H9 (cell line): ENCODE measurements at regions not wholly inside any gene's neighbourhood (a gene's known extent, or its start where the extent isn't known, plus 50 kb on each side); places are given as distances from the start of the nearest gene placed in this dataset.

Experiments used
- DNase-seq: peaks from one replicate; pipeline ENCODE4 v3.0.0-alpha.2; 2017
- H2AFZ ChIP-seq: one replicate; pipeline ENCODE4 v1.6.1; 2013; ENCODE audit warnings: mild to moderate bottlenecking, low read length, control low read depth, moderate library complexity
- H2AK5ac ChIP-seq: 2 replicates; pipeline ENCODE4 v1.6.1; 2013; ENCODE audit warnings: low read length, control low read depth, mixed read lengths; ENCODE audit not compliant: insufficient read length
- H2BK120ac ChIP-seq: one replicate; pipeline ENCODE4 v1.6.1; 2013; ENCODE audit warnings: low read depth, mild to moderate bottlenecking, low read length, control low read depth, inconsistent platforms; ENCODE audit not compliant: poor library complexity, severe bottlenecking
- H2BK12ac ChIP-seq: 2 replicates; pipeline ENCODE4 v1.6.1; 2013; ENCODE audit warnings: low read length, control low read depth, mixed read lengths, low read depth; ENCODE audit not compliant: insufficient read length
- H2BK15ac ChIP-seq: 2 replicates; pipeline ENCODE4 v1.6.1; 2013; ENCODE audit warnings: low read depth, low read length, control low read depth
- H2BK20ac ChIP-seq: one replicate; pipeline ENCODE4 v1.6.1; 2013; ENCODE audit warnings: low read depth, mild to moderate bottlenecking, low read length, control low read depth, inconsistent platforms; ENCODE audit not compliant: poor library complexity, severe bottlenecking
- H2BK5ac ChIP-seq: 2 replicates; pipeline ENCODE4 v1.6.1; 2013; ENCODE audit warnings: low read length, control low read depth, mixed read lengths; ENCODE audit not compliant: insufficient read length
- H3K14ac ChIP-seq: 2 replicates; pipeline ENCODE4 v1.6.1; 2013; ENCODE audit warnings: low read length, control low read depth; ENCODE audit not compliant: insufficient read depth
- H3K18ac ChIP-seq: 2 replicates; pipeline ENCODE4 v1.6.1; 2013; ENCODE audit warnings: low read depth, mild to moderate bottlenecking, mixed read lengths, low read length, control low read depth; ENCODE audit not compliant: insufficient read length
- H3K23ac ChIP-seq: 2 replicates; pipeline ENCODE4 v1.6.1; 2013; ENCODE audit warnings: low read length, control low read depth, mixed read lengths, low read depth; ENCODE audit not compliant: insufficient read length
- H3K23me2 ChIP-seq: 2 replicates; pipeline ENCODE4 v1.6.1; 2013; ENCODE audit warnings: low read depth, mild to moderate bottlenecking, mixed read lengths, low read length, control low read depth; ENCODE audit not compliant: insufficient read length, poor library complexity, severe bottlenecking
- H3K27ac ChIP-seq: 2 replicates; pipeline ENCODE4 v1.5.1; 2013; ENCODE audit warnings: low read length, control low read depth, mixed read lengths, low read depth; ENCODE audit not compliant: insufficient read length
- H3K27me3 ChIP-seq: 2 replicates; pipeline ENCODE4 v1.6.1; 2013; ENCODE audit warnings: low read length, control low read depth, inconsistent platforms; ENCODE audit not compliant: insufficient read depth
- H3K4ac ChIP-seq: 2 replicates; pipeline ENCODE4 v1.6.1; 2013; ENCODE audit warnings: low read depth, mild to moderate bottlenecking, control low read depth, inconsistent platforms, low read length, moderate library complexity
- H3K4me1 ChIP-seq: 2 replicates; pipeline ENCODE4 v1.6.1; 2013; ENCODE audit warnings: low read length, control low read depth, inconsistent platforms; ENCODE audit not compliant: insufficient read depth
- H3K4me2 ChIP-seq: 2 replicates; pipeline ENCODE4 v1.6.1; 2013; ENCODE audit warnings: low read length, control low read depth, mixed read lengths; ENCODE audit not compliant: insufficient read length, insufficient read depth
- H3K56ac ChIP-seq: 2 replicates; pipeline ENCODE4 v1.6.1; 2013; ENCODE audit warnings: low read depth, mild to moderate bottlenecking, mixed read lengths, low read length, control low read depth; ENCODE audit not compliant: insufficient read length
- H3K79me1 ChIP-seq: 2 replicates; pipeline ENCODE4 v1.6.1; 2013; ENCODE audit warnings: low read depth, mild to moderate bottlenecking, moderate library complexity, low read length, control low read depth, inconsistent platforms; ENCODE audit not compliant: insufficient read depth, poor library complexity, severe bottlenecking
- H3K79me2 ChIP-seq: 2 replicates; pipeline ENCODE4 v1.6.1; 2013; ENCODE audit warnings: low read length, control low read depth, inconsistent platforms; ENCODE audit not compliant: insufficient read depth
- H3K9ac ChIP-seq: 2 replicates; pipeline ENCODE4 v1.6.1; 2013; ENCODE audit warnings: low read length, control low read depth, mixed read lengths; ENCODE audit not compliant: insufficient read length; ENCODE audit errors: extremely low read depth
- H3K9me3 ChIP-seq: one replicate; pipeline ENCODE4 v1.6.1; 2013; ENCODE audit warnings: low read depth, low read length, inconsistent platforms; ENCODE audit not compliant: control insufficient read depth
- H3T11ph ChIP-seq: one replicate; pipeline ENCODE4 v1.6.1; 2013; ENCODE audit warnings: mild to moderate bottlenecking, low read length, control low read depth, inconsistent platforms
- H4K20me1 ChIP-seq: one replicate; pipeline ENCODE4 v1.6.1; 2013; ENCODE audit not compliant: control insufficient read depth, insufficient read length, insufficient read depth
- H4K5ac ChIP-seq: 2 replicates; pipeline ENCODE4 v1.6.1; 2013; ENCODE audit warnings: low read depth, mild to moderate bottlenecking, mixed read lengths, low read length, control low read depth; ENCODE audit not compliant: insufficient read length
- H4K8ac ChIP-seq: replicated peaks from 2 replicates; pipeline ENCODE4 v1.6.1; 2013; ENCODE audit warnings: low read length, control low read depth, mixed read lengths, low read depth; ENCODE audit not compliant: insufficient read length
- H4K91ac ChIP-seq: 2 replicates; pipeline ENCODE4 v1.6.1; 2013; ENCODE audit warnings: low read depth, mild to moderate bottlenecking, moderate library complexity, mixed read lengths, low read length, control low read depth; ENCODE audit not compliant: insufficient read length
- H3K27ac Mint-ChIP-seq, 3 experiments: 2 replicates in 2 of 3; 3 replicates in 1 of 3; pipeline ENCODE4 v1.8.0; 2020 to 2021; ENCODE audit warnings: mixed read lengths in 3 of 3, mild to moderate bottlenecking in 1 of 3, moderate library complexity in 1 of 3
- H3K27me3 Mint-ChIP-seq: 2 replicates; pipeline ENCODE4 v1.8.0; 2021; ENCODE audit warnings: low read depth, mild to moderate bottlenecking, moderate library complexity, mixed read lengths
- H3K36me3 Mint-ChIP-seq, 3 experiments: 2 replicates in 2 of 3; 3 replicates in 1 of 3; pipeline ENCODE4 v1.8.0; 2020 to 2021; ENCODE audit warnings: low read depth in 3 of 3, mixed read lengths in 3 of 3; ENCODE audit not compliant: insufficient read depth in 1 of 3
- H3K4me1 Mint-ChIP-seq, 2 experiments: 2 replicates each; pipeline ENCODE4 v1.8.0; 2020; ENCODE audit warnings: mixed read lengths in 2 of 2
- H3K4me3 Mint-ChIP-seq, 2 experiments: 2 replicates in 1 of 2; 3 replicates in 1 of 2; pipeline ENCODE4 v1.8.0; 2020 to 2021; ENCODE audit warnings: mild to moderate bottlenecking in 2 of 2, mixed read lengths in 2 of 2, moderate library complexity in 1 of 2
- H3K9me3 Mint-ChIP-seq, 2 experiments: 2 replicates in 1 of 2; 3 replicates in 1 of 2; pipeline ENCODE4 v1.8.0; 2020; ENCODE audit warnings: mild to moderate bottlenecking in 2 of 2, mixed read lengths in 2 of 2, moderate library complexity in 1 of 2
- CTCF ChIP-seq: fragments of 200-600 bp; sonication (generic); conservative IDR thresholded peaks from 3 replicates; pipeline ENCODE4 v1.8.0; 2021; ENCODE audit warnings: antibody characterized with exemption, mild to moderate bottlenecking
- WGBS: extraction: QIAGEN DNeasy Blood & Tissue Kit; methylation state at CpG from one replicate; pipeline ENCODE4 v1.1.7; 2013; ENCODE audit warnings: missing lambda C conversion rate, low lambda C conversion rate, mixed read lengths; ENCODE audit not compliant: insufficient read length; ENCODE audit errors: extremely low coverage; 5-methylcytosine and 5-hydroxymethylcytosine counted together

GRCh38 chr21:27606422-27606821, 639.5 kb upstream of the ADAMTS5 start:
- Histone ChIP-seq H3T11ph (no peak overlapping the region), H4K91ac (no peak overlapping the region), H3K4me2 (no peak overlapping the region), H3K23me2 (no peaks in the 10 kb centered on the region), H3K79me2 (no peaks in the 10 kb centered on the region), H2BK15ac (no peak overlapping the region), H2BK12ac (no peak overlapping the region), H3K79me1 (no peaks in the 10 kb centered on the region), H3K9ac (no peak overlapping the region), H2BK5ac (no peak overlapping the region), H3K14ac (0 out of 2 replicates have a peak overlapping the region, but pooled peaks have one; percentile 27), H3K9me3 (no peaks in the 10 kb centered on the region), H2AK5ac (no peak overlapping the region), H3K27me3 (no peaks in the 10 kb centered on the region), H3K4me1 (no peaks in the 10 kb centered on the region), H2BK120ac (no peak overlapping the region), H3K23ac (no peak overlapping the region), H3K18ac (no peak overlapping the region), H2BK20ac (no peak overlapping the region), H4K20me1 (no peaks in the 10 kb centered on the region), H3K4ac (no peak overlapping the region), H4K8ac (no peak overlapping the region), H3K56ac (no peak overlapping the region), H2AFZ (no peak overlapping the region), H4K5ac (no peak overlapping the region), H3K27ac (no peak overlapping the region)
- Mint-ChIP-seq H3K36me3 (no peaks in the 10 kb centered on the region; a peak in 1 of 7 replicates), H3K4me1 (no peaks in the 10 kb centered on the region), H3K4me3 (no peak overlapping the region), H3K9me3 (peaks cover 0 to 7% of the 10 kb centered on the region in 2 experiments; a peak in 2 of 5 replicates), H3K27me3 (no peaks in the 10 kb centered on the region), H3K27ac (no peak overlapping the region)
- TF ChIP-seq CTCF = no peak
- no peak for DNase-seq
- WGBS = no CpG with 5 or more reads among the region's 9 CpGs
